PC-9 (cell line): ENCODE measurements at regions not wholly inside any gene's neighbourhood (a gene's known extent, or its start where the extent isn't known, plus 50 kb on each side); places are given as distances from the start of the nearest gene placed in this dataset.
"Not testable (repeated sequence)": the region's sequence is repeated elsewhere in the genome, so short reads cannot be mapped to it uniquely, and the experiment has no call there.

Experiments
- BruUV-seq: library from RNA; stranded (reverse); fragments of 400-500 nt; replicated peaks from 2 replicates; lab custom pipeline; 2021; lab: Mats Ljungman, UMichigan
- CTCF ChIA-PET: fragments of 300-600 bp; sonication (Branson Sonifier 250); formaldehyde crosslinking; loops from one replicate; lab custom pipeline; 2022; ENCODE audit warnings: antibody characterized with exemption; lab: Charles Lee
- POLR2A ChIA-PET: fragments of 300-600 bp; sonication (Branson Sonifier 250); formaldehyde crosslinking; loops from one replicate; lab custom pipeline; 2022; ENCODE audit warnings: antibody characterized with exemption; ENCODE audit not compliant: unreplicated experiment; lab: Charles Lee
- DNase-seq, 2 experiments: peaks; one replicate each; pipeline versions ENCODE4 v3.0.0 to v3.0.0-alpha.2; 2015 to 2022; ENCODE audit warnings: mixed read lengths in 1 of 2
- H2AFZ ChIP-seq: fragments of 200-600 bp; sonication (generic); 2 replicates; pipeline ENCODE4 v1.8.1; 2017; ENCODE audit warnings: antibody characterized with exemption
- H3F3A ChIP-seq: fragments of 200-600 bp; sonication (generic); 2 replicates; pipeline ENCODE4 v1.8.1; 2017; ENCODE audit warnings: antibody characterized with exemption, mild to moderate bottlenecking, low read depth; ENCODE audit not compliant: insufficient read depth
- H3K27ac ChIP-seq: fragments of 200-600 bp; sonication (generic); 2 replicates; pipeline ENCODE4 v1.6.1; 2016; ENCODE audit warnings: mixed run types
- H3K27me3 ChIP-seq: fragments of 200-600 bp; sonication (generic); 2 replicates; pipeline ENCODE4 v1.6.1; 2016; ENCODE audit warnings: low read depth, mixed run types; ENCODE audit not compliant: insufficient read depth
- H3K36me3 ChIP-seq: fragments of 200-600 bp; sonication (generic); 2 replicates; pipeline ENCODE4 v1.6.1; 2016; ENCODE audit warnings: low read depth, mixed run types
- H3K4me1 ChIP-seq: fragments of 200-600 bp; sonication (generic); replicated peaks from 2 replicates; pipeline ENCODE4 v1.6.1; 2016; ENCODE audit warnings: mixed run types; ENCODE audit not compliant: insufficient read depth
- H3K4me2 ChIP-seq: fragments of 200-600 bp; sonication (generic); 2 replicates; pipeline ENCODE4 v1.6.1; 2017; ENCODE audit warnings: mixed run types
- H3K4me3 ChIP-seq: fragments of 200-600 bp; sonication (generic); 2 replicates; pipeline ENCODE4 v1.6.1; 2016; ENCODE audit warnings: mixed run types
- H3K79me2 ChIP-seq: fragments of 200-600 bp; sonication (generic); 2 replicates; pipeline ENCODE4 v1.6.1; 2017; ENCODE audit warnings: low read depth, mixed run types
- H3K9me2 ChIP-seq: fragments of 200-600 bp; sonication (generic); 2 replicates; pipeline ENCODE4 v1.8.1; 2017; ENCODE audit warnings: mild to moderate bottlenecking; ENCODE audit not compliant: insufficient read depth
- H3K9me3 ChIP-seq: fragments of 200-600 bp; sonication (generic); 2 replicates; pipeline ENCODE4 v1.8.1; 2016; ENCODE audit warnings: low read depth; ENCODE audit not compliant: insufficient read depth
- H4K20me1 ChIP-seq: fragments of 200-600 bp; sonication (generic); 2 replicates; pipeline ENCODE4 v1.8.1; 2017; ENCODE audit not compliant: insufficient read depth
- CTCF ChIP-seq: fragments of 200-600 bp; sonication (generic); conservative IDR thresholded peaks from 2 replicates; pipeline ENCODE4 v1.6.1; 2017; ENCODE audit warnings: mixed run types, antibody characterized with exemption, mild to moderate bottlenecking, moderate library complexity
- EZH2 ChIP-seq: fragments of 200-600 bp; sonication (generic); IDR thresholded peaks from 2 replicates; pipeline ENCODE4 v1.8.0; 2017; ENCODE audit warnings: antibody characterized with exemption, low read depth
- intact Hi-C: fragments of 100-400 bp; cut with micrococcal nuclease; formaldehyde crosslinking; loops from one replicate; pipeline ENCODE4 v1.10.0; 2022; ENCODE audit not compliant: unreplicated experiment

DNA sequence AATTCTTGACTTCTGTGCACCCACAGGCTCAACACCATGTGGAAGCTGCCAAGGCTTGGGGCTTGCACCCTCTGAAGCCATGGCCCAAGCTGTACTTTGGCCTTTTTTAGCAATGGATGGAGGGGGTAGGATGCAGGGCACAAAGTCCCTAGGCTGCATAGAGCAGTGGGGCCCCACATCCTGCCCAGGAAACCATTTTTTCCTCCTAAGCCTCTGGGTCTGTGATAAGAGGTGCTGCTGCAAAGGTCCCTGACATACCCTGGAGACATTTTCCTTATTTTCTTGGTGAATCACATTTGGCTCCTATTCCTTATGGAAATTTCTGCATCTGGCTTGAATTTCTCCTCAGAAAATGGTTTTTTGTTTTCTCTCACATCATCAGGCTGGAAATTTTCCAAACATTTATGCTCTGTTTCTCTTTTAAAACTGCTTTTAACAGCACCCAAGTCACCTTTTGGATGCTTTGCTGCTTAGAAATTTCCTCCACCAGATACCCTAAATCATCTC is 482.7 kb upstream of the TLE4 start:
- intact Hi-C loops: no loop called here
- H3K9me2 ChIP-seq: no peaks in the 10 kb centered on the region
- H3K4me1 ChIP-seq: no peaks in the 10 kb centered on the region
- H3K4me3 ChIP-seq: no peak overlapping the region
- no peak overlapping the region for H3K4me2 ChIP-seq
- POLR2A ChIA-PET: no interaction called here
- no peaks in the 10 kb centered on the region for H3K36me3 ChIP-seq
- TF ChIP-seq EZH2: no peak
- no peak for TF ChIP-seq CTCF
- no peaks in the 10 kb centered on the region for H4K20me1 ChIP-seq
- CTCF ChIA-PET: no interaction called here
- DNase-seq: no peak
- no TSS peak for BruUV-seq
- H3K27me3 ChIP-seq: no peaks in the 10 kb centered on the region
- H2AFZ ChIP-seq: no peak overlapping the region
- no peaks in the 10 kb centered on the region for H3K9me3 ChIP-seq
- H3K79me2 ChIP-seq: no peaks in the 10 kb centered on the region
- H3F3A ChIP-seq: no peaks in the 10 kb centered on the region
- no peak overlapping the region for H3K27ac ChIP-seq

DNA sequence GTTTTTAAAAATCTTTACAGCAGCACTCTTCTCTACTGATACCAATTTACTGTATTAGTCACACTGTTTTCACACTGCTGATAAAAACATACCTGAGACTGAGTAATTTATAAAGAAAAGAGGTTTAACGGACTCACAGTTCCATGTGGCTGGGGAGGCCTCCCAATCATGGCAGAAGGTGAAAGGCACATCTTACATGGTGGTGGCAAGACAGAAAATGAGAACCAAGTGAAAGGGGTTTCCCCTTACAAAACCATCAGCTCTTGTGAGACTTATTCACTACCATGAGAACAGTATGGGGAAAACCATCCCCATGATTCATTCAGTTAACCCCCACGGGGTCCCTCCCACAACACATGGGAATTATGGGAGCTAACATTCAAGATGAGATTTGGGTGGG is 481.9 kb upstream of the TLE4 start:
- H3K27me3 ChIP-seq, intact Hi-C loops, H3K4me3 ChIP-seq, H3K4me1 ChIP-seq, CTCF ChIA-PET, H3F3A ChIP-seq, H2AFZ ChIP-seq, H3K36me3 ChIP-seq, H3K9me3 ChIP-seq, DNase-seq, H3K27ac ChIP-seq, BruUV-seq, H4K20me1 ChIP-seq, H3K79me2 ChIP-seq, H3K9me2 ChIP-seq, H3K4me2 ChIP-seq: not testable (repeated sequence)
- POLR2A ChIA-PET: interaction anchor here (0.6 kb wide), 1 partner anchor 244 kb away, joined by 6 read pairs; no protein-coding TSS in a partner anchor

DNA sequence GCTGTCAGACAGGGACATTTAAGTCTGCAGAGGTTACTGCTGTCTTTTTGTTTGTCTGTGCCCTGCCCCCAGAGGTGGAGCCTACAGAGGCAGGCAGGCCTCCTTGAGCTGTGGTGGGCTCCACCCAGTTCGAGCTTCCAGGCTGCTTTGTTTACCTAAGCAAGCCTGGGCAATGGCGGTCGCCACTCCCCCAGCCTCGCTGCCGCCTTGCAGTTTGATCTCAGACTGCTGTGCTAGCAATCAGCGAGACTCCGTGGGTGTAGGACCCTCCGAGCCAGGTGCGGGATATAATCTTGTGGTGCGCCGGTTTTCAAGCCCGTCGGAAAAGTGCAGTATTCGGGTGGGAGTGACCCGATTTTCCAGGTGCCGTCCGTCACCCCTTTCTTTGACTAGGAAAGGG is 468.5 kb upstream of the TLE4 start:
- peak overlapping the region; percentile 35; the same call in 1 of the 2 replicates for H3K4me3 ChIP-seq
- H3K27me3 ChIP-seq, H3K79me2 ChIP-seq, H3K27ac ChIP-seq, CTCF ChIA-PET, H3K36me3 ChIP-seq, H3F3A ChIP-seq, intact Hi-C loops, POLR2A ChIA-PET, H3K4me1 ChIP-seq, H3K9me2 ChIP-seq, H3K9me3 ChIP-seq, H4K20me1 ChIP-seq, BruUV-seq: not testable (repeated sequence)
- peak overlapping the region; percentile 73 for H2AFZ ChIP-seq
- H3K4me2 ChIP-seq: peak overlapping the region; percentile 72
- DNase-seq: peak in 1 of 2 experiments; percentile 59

DNA sequence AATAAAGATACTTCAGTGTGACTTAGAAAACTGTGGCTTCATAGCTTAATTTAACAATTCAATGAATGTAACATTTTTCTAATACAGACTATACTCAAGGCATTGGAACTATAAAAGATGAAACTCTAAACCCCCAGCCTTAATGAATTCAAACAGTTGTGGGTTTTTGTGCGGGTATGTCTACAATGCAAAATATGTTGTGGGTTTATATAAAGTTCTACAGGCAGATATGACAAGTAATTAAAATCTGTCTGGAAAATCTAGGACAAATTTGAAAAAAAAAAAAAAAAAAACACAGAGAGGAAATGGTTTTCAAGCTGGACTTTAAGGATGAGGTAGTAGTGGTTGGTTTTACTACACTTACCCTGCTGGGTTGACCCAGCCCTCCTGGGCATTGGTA is 467.5 kb upstream of the TLE4 start:
- Histone ChIP-seq H3K4me2 (peak overlapping the region; percentile 72; the same call in 1 of the 2 replicates), H3K79me2 (no peaks in the 10 kb centered on the region)
- no TSS peak for BruUV-seq

More for the DNA sequence above, 467.5 kb upstream of the TLE4 start:
- intact Hi-C loops: no loop called here
- H3K27ac ChIP-seq: no peak overlapping the region
- H3K9me2 ChIP-seq: no peaks in the 10 kb centered on the region
- no peaks in the 10 kb centered on the region for H3K9me3 ChIP-seq
- ChIA-PET CTCF (interaction anchor here (0.6 kb wide), 1 partner anchor 64 kb away, joined by 3 read pairs; no protein-coding TSS in a partner anchor), POLR2A (interaction anchor here (0.7 kb wide), 1 partner anchor 476 kb away, joined by 3 read pairs; no protein-coding TSS in a partner anchor)
- no peaks in the 10 kb centered on the region for H3F3A ChIP-seq
- no peaks in the 10 kb centered on the region for H3K4me1 ChIP-seq
- H4K20me1 ChIP-seq: no peaks in the 10 kb centered on the region
- no peak for DNase-seq
- no peaks in the 10 kb centered on the region for H3K36me3 ChIP-seq
- peak overlapping the region; percentile 35; the same call in 1 of the 2 replicates for H3K4me3 ChIP-seq
- H3K27me3 ChIP-seq: no peaks in the 10 kb centered on the region
- TF ChIP-seq CTCF (no peak), EZH2 (no peak)
- H2AFZ ChIP-seq: peak overlapping the region; percentile 73; the same call in 1 of the 2 replicates
